ENCODE measurements at regions not wholly inside any gene's neighbourhood (a gene's known extent, or its start where the extent isn't known, plus 50 kb on each side); places are given as distances from the start of the nearest gene placed in this dataset.
A peak's percentile ranks its signal among the peaks of the same experiment; 100 is the strongest.

GRCh38 chr14:30252783-30253674, 305.9 kb upstream of the G2E3 start:
- Histone ChIP-seq H3K23me2 (ENCODE audit: insufficient read length, low read depth, low read length, poor library complexity, severe bottlenecking) (no peaks in the 10 kb centered on the region), H4K20me1 (ENCODE audit: control insufficient read depth, insufficient read depth, insufficient read length) (no peaks in the 10 kb centered on the region), H3K27ac (ENCODE audit: insufficient read length, low read depth, low read length) (no peak overlapping the region), H3K27me3 (ENCODE audit: insufficient read depth, low read length) (no peaks in the 10 kb centered on the region), H2BK5ac (ENCODE audit: insufficient read length, low read length) (no peak overlapping the region), H4K91ac (ENCODE audit: insufficient read length, low read depth, low read length) (no peak overlapping the region), H2AK5ac (ENCODE audit: insufficient read length, low read length) (no peak overlapping the region), H4K8ac (replicated peaks; ENCODE audit: insufficient read length, low read depth, low read length) (no peak overlapping the region), H3K56ac (ENCODE audit: insufficient read length, low read depth, low read length) (no peak overlapping the region), H2BK15ac (ENCODE audit: low read depth, low read length) (no peak overlapping the region), H3K18ac (ENCODE audit: insufficient read length, low read depth, low read length) (no peak overlapping the region), H3K79me2 (ENCODE audit: insufficient read depth, low read length) (no peaks in the 10 kb centered on the region), H3T11ph (ENCODE audit: low read length) (no peak overlapping the region), H3K14ac (ENCODE audit: insufficient read depth, low read length) (no peak overlapping the region), H3K9me3 (ENCODE audit: control insufficient read depth, low read depth, low read length) (no peaks in the 10 kb centered on the region), H2BK120ac (ENCODE audit: low read depth, low read length, poor library complexity, severe bottlenecking) (no peak overlapping the region), H4K5ac (ENCODE audit: insufficient read length, low read depth, low read length) (no peak overlapping the region), H2BK12ac (ENCODE audit: insufficient read length, low read depth, low read length) (no peak overlapping the region), H2AFZ (ENCODE audit: low read length) (no peak overlapping the region), H2BK20ac (ENCODE audit: low read depth, low read length, poor library complexity, severe bottlenecking) (no peak overlapping the region), H3K9ac (ENCODE audit: extremely low read depth, insufficient read length, low read length) (no peak overlapping the region), H3K4me2 (ENCODE audit: insufficient read depth, insufficient read length, low read length) (no peak overlapping the region), H3K23ac (ENCODE audit: insufficient read length, low read depth, low read length) (no peak overlapping the region), H3K79me1 (ENCODE audit: insufficient read depth, low read depth, low read length, poor library complexity, severe bottlenecking) (no peaks in the 10 kb centered on the region), H3K4ac (ENCODE audit: low read depth, low read length) (no peak overlapping the region), H3K4me1 (ENCODE audit: insufficient read depth, low read length) (no peaks in the 10 kb centered on the region; the same call in 1 of the 2 replicates)
- Mint-ChIP-seq H3K27me3 (ENCODE audit: low read depth) (no peaks in the 10 kb centered on the region; the same call in 1 of the 2 replicates), H3K4me1 (peaks cover 12 to 17% of the 10 kb centered on the region in 2 experiments), H3K27ac (peak overlapping the region in 1 of 3 experiments; percentile 27; a peak in 3 of 7 replicates), H3K36me3 (ENCODE audit: insufficient read depth in 1 of 3, low read depth in 3 of 3) (peaks cover 0 to 9% (median 0%) of the 10 kb centered on the region in 3 experiments; a peak in 3 of 7 replicates), H3K4me3 (no peak overlapping the region), H3K9me3 (peaks cover 8 to 12% of the 10 kb centered on the region in 2 experiments)
- DNase-seq, result no peak
- no peak for TF ChIP-seq CTCF (conservative IDR thresholded peaks at IDR 0.05)
- no CpG with 5 or more reads among the region's 6 CpGs for WGBS (ENCODE audit: extremely low coverage, insufficient read length, low lambda C conversion rate)

Measured in H9 (cell line).